GM12891 (cell line): ENCODE measurements at regions not wholly inside any gene's neighbourhood (a gene's known extent, or its start where the extent isn't known, plus 50 kb on each side); places are given as distances from the start of the nearest gene placed in this dataset.

Source experiments
- PAX5 ChIP-seq: IDR thresholded peaks from 2 replicates; pipeline ENCODE4 v1.6.1; 2011; ENCODE audit warnings: low read length, moderate library complexity, mild to moderate bottlenecking; ENCODE audit not compliant: insufficient read depth, severe bottlenecking
- POLR2A ChIP-seq: IDR thresholded peaks from 2 replicates; pipeline ENCODE4 v1.6.1; 2011; ENCODE audit warnings: low read depth, low read length, control low read depth
- POLR2AphosphoS5 ChIP-seq: IDR thresholded peaks from 2 replicates; pipeline ENCODE4 v1.6.1; 2011; ENCODE audit warnings: low read depth, low read length, control low read depth
- POU2F2 ChIP-seq: IDR thresholded peaks from 2 replicates; pipeline ENCODE4 v1.6.1; 2011; ENCODE audit warnings: low read depth, mild to moderate bottlenecking, control low read depth, low read length, moderate library complexity
- SPI1 ChIP-seq: IDR thresholded peaks from 2 replicates; pipeline ENCODE4 v1.6.1; 2011; ENCODE audit warnings: low read depth, low read length, control low read depth
- TAF1 ChIP-seq: IDR thresholded peaks from 2 replicates; pipeline ENCODE4 v1.6.1; 2011; ENCODE audit warnings: low read depth, low read length, control low read depth

GRCh38 chr11:79561496-79561895 is 120.7 kb upstream of the TENM4 start:
- TF ChIP-seq TAF1 (no peak), POLR2AphosphoS5 (no peak), POLR2A (no peak), PAX5 (no peak), SPI1 (no peak), POU2F2 (no peak)
